HG02885 (cell line): ENCODE measurements at regions not wholly inside any gene's neighbourhood (a gene's known extent, or its start where the extent isn't known, plus 50 kb on each side); places are given as distances from the start of the nearest gene placed in this dataset.
A peak's percentile ranks its signal among the peaks of the same experiment; 100 is the strongest.

Experiments
- ATAC-seq: cut with Tn5 transposase; IDR thresholded peaks from one replicate; pipeline ENCODE4 v1.9.1; 2021; ENCODE audit warnings: mild to moderate bottlenecking; ENCODE audit not compliant: unreplicated experiment, poor library complexity

DNA sequence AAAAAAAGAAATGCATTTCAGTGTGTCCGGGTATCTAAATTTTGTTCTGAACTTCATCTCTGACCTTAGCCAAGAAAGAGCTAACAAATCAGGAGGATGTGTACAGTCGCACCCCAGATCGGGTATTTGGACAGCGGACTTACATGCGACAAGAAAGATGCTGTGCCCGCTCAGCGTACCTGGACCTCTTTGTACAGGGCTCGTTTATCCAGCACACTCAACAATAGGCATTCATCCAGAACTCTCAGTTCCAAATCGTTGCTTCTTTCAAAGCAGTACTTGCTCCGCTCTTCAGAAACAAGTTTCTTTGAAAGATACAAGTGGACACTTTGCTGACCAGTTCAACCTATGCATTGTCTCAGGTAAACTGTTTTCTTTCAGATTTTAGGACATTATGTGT is 191.7 kb downstream of the LY86 start:
- ATAC-seq: no peak

DNA sequence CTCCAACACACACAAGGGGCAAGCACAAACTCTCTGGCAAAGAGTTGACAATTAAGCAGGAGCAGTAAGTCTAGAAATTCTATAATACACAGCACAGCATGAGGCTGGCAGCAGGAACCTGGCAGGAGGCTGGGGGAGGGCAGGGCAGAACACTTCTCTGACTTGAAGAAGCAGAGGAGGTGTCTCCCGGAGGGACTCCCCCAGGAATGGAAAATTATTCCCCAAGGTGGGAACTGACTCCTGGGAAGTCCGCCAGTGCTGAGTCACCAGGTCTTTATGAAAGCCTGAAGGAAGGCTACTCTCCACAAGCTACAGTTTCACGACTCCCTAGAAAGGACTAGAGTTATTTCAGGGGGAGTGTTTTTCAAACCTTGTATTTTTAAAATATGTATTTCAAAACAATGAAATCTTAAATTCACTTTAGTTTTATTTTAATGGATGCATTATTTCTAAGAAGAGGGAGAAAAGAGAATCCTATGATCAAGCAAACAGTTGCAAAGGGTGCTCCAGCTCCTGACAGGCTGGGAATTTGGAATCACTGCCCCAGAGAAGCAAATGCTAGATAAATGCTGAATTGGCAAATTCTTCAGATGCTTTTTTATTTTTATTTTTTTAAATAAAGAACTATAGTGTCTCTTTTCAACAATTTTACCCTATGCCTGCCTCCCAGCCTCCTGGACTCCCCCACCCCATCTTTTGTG is 192.8 kb downstream of the LY86 start:
- ATAC-seq: no peak

DNA sequence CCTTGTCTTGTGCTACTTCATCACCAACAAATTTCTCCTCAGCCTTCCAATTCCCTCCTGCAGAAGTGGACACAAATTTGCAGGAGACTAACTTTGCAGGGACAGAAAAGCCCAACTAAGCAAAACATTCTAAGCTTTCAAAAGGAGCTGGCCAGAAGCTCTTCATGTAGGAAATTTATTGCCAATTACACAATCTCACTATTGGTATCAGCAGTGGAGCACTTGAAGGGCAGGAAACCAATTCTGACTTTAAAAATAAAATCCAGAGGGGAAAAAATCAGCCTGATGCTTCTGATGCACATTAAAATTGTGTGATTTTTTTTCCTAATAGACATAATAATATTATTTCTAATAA is 193.3 kb downstream of the LY86 start:
- ATAC-seq: no peak

DNA sequence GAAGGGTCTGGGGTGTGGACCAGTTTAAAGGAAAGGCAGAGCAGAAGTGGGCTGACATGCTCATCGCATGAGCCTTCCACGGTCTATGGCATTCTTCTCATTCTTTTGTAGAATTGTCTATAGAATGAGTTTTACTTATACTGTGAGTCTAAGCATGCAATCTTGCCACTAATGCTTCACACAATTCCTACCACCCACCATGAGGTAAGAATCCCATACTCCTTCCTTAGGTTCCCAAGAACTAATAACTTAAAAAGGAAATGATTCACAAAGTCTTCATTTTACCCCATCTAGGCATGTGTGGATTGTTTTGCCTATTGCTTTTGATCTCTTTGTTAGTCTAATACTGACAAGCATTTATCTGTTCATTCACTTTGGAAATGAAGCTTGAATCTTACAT is 195.2 kb downstream of the LY86 start:
- ATAC-seq: no peak

DNA sequence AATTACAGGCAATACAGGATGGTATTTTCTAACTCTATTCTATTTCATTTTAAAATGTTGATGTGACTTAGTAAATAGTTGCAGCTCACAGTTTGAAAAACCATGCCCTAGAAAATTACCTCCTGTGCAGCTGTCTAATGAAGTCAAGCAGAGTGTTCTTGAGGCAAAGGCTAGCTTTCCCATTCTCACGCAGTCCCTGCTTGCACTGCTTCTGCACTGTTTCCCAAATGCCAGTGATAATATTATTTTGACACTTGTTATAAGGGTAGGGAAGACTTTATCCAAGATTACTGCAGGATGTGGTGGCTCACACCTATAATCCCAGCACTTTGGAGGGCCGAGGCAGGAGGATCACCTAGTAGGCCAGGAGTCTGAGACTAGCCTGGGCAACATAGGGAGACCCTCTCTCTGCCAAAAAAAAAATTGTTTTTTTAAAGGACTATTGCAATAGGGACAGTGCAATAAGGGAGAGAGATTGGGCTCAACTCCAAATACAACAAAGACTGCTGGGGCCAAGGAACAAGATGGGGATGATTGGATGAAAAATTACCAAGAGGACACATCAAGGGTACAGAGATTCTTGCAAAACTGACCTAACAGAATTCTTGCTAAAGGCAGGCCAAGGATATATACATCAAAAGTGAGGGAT is 196.1 kb downstream of the LY86 start:
- no peak for ATAC-seq

DNA sequence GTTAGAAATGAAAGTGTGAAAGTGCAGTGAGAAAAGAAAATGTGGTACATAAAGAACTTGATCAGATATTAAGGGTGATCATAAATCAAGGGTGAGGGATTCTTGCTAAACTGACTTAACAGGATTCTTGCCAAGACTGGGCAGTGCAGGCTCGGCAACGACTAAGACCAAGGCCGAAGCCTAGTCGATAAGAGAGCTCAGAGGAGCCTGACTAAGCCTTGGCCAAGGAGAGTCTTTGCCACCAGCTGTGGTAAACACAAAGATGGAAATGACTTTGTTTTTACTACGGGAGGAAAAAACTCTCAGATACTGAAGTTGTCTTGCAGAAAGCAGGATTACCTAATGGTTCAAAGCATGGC is 196.6 kb downstream of the LY86 start:
- no peak for ATAC-seq

DNA sequence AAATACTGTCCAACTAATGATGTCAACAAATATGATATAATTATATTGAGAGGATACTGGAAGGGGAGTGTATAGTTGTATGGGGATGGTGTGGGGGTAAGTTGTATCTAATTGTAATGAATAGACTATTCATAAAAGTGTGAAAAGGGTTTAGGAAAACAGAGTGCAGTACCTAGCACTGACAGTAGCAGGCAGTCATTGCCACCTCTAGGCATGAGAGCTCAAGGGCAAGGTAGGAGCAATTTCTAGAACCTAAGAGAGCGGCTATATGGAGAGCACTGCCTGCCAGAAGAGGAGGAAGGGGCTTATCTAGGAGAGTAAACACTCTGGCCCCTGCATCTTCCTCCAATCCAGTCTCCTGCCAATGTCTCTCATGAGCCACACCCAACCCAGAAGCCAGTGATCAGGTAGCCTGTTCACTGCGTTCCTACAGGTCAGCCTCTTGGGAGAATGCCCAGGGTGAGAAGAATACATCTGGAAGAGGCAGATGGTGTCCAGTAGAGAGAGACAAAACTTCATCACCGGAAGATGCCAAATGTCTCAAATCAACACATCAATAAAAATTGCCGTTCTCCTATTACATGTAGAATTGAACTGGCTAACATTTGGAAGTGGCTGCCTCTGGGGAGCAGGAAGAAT is 200.0 kb downstream of the LY86 start:
- no peak for ATAC-seq

DNA sequence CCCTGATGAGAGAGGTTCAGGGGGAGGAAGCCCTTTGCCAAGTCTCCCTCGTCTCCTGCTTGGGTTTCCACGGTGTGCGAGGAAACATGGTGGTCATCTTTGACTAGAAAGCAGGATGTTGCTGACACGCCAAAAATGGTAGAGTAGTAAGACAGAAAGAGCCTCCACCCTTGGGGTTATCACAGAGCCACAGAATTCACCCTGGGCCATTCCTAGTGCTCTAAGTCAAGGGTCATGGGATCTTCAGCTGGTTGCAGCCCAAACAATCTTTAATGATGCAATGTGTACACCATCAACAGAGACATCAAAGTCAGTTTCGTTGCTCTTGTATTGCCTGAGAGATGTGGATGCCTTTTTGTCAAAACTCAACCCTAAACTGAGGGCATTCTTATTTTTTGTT is 201.9 kb downstream of the LY86 start:
- ATAC-seq: no peak

DNA sequence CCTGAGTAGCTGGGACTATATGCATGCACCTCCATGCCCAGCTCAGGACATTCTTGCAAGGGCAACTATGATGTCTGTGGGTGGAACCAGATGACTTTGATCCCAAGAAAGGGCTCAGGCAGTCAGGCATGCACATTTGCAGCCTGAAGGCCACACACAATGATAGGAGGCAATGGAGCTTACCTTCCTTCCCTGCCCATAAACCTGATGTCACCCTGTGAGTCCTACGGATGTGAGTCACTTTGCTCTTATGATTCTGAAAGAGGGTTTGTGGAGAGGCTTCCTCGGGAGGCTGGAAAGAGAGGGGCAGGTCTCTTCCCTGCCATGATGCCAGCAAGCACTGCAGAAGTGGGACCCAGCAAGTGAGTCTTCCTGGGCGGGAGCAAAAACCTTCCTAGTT is 202.4 kb downstream of the LY86 start:
- ATAC-seq: no peak

DNA sequence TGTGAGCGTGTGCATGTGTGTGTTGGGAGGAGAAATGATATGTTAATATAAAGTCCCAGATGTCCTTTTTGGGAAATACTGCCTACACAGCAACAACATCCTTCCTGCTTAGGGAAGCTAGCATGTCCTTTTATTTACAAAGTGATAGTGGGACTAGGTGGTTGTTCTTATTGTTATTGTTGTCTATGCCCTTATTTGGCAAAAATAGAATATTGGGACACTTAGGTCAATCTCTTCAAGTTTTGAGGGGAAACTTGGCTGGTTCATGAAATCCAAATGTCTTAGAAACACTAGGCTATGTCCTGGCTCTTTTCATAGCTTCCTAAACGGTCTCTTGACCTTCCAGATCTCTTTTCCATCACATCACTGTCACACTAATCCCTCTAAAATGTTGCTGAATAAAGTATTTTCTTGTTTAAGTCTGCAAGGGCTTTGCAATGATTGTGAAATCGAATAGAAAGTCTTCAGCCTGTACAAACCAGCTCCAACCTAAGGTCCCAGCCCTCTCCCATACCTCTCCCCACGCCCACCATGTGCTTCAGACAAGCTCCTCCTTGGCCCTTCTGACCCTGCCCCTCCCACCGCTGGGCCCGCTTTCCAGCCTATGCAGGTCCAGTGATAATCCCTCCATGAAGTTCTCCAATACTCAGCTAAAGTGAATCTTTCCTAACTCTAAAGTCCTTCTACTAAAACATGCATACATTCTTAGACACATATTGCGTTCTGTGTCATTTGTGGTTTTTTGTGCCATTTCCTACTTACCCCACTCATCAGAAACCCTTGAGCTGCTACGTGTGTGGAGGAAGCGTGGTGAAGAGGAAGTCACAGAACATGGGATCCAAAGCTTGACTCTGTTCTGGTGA is 205.1 kb downstream of the LY86 start:
- peak; percentile 44 for ATAC-seq

DNA sequence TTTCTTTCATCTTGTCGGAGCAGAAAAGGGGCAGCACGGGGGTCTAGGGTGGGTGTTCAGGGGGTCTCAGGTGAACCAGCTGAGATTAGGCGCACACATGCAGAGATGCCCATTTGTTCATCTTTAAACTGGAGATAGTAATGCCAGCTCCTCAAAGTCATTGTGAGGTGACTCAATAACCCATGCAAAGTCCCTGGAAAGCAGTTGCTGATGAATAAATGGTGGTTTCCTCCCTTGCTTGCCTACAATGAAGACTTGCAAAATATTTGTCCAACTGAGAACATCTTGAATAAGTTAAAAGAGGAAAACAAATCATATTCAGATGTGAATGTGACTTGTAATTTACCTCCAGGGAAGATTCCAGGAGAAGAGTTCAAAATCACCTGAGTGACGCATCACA is 206.9 kb downstream of the LY86 start:
- no peak for ATAC-seq

DNA sequence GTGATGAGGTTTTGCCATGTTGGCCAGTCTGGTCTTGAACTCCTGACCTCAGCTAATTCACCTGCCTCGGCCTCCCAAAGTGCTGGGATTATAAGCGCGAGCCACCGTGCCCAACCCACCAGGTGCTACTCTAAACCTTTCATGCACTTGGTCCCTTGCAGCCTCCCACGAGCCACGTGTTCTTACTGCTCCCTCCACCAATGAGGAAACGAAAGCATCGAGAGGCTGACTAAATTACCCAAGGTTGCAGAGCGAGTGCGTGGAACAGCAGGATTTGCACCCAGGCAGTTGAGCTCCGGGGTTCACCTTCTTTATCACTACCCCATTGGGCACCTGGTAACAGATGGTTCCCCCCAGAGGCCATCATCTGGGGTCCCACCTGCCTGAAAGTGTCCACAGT is 208.3 kb downstream of the LY86 start:
- ATAC-seq: no peak

DNA sequence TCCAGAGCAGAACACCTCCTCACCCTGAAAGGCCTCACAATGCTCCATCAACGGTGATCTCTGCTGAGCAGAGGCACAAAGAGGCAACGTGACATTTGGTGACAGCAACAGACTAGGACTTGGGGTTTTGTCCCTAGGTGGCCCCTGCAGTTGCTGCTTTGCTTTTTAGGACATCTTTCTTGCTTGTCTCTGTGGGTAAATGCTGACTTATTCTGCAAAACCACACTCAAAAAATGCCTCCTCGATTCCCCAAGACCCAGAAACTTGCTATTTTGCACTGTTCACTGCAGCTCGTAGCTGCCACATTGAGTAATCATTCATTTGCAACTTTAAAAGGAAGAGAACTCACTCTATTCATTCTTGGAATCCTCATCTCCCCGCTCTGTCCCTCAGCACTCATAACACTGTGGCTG is 209.9 kb downstream of the LY86 start:
- ATAC-seq: peak; percentile 52

DNA sequence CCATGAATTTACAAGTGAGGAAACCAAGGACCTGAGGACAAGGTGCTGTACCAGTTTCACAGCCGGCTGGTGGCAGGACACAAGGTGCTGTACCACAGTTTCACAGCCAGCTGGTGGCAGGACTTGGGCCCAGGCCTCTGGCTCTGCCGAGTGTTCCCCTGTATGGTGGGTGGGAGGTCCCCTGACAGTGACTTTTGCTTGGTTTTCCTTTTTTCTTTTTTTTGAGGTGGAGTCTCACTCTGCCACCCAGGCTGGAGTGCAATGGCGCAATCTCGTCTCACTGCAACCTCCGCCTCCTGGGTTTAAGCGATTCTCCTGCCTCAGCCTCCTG is 212.4 kb downstream of the LY86 start:
- no peak for ATAC-seq

DNA sequence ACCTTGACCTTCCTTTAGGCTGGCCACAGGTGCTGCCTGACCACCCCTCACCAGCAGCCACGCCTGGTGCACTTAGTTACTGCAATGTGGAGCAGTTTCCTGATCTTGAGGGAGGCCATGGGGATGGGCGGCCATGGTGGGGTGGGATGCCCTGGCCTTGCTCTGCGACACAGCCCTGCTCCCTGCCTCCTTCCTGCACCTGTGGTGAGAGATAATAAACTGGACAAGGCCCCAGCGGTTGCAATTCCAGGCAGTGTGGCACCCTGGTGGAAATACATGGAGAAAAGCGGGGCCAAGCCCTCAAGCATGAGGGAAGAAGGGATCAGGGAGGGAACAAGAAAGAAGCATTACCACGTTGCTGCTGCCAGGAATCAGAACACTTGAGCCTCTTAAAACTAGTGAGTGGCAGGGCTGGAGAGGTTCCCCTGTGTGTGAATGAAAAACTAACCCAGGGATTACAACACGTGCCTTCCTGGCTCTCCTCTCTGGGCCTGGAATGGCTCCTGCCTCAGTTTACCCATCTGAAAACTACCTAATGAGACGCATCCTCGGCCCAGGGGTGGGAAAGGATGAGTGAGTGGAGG is 213.2 kb downstream of the LY86 start:
- no peak for ATAC-seq

DNA sequence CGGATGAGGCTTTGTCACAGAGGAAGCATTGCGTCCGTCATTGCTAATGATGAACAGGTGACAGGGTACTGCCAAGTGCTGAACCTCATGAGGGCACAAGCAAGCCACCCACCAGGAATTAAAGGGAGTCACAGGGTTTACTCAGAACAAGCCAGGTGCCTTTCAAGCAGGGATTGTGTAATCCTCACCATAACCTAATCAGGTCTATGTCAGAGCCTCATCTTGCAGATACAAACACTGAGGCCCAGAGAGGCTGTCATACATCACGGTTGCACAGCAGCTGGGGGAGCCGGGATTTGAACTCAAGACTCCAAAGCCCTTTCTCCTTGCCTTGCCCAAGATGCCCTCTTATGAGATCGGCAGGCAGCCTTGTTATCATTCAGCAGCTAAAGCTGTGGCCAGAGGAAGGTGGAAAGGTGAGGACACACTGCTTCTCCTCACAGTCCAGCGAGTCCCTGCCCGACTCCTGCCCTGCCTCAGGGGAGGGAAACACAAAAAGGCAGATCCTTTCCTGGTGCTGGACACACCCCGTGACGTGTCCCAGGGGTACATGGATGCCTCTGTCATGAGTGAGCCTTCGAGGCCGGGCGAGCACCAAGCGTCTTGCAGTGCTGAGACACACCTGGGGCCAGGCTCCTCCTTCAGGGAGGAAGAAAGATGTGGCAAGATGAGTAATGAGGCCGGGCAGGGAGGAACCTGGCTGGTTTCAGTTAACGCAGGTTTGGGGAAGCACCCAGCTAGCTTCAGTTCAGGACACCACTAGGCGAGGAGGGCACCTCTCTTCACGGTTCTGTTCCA is 214.9 kb downstream of the LY86 start:
- peak; percentile 80 for ATAC-seq

DNA sequence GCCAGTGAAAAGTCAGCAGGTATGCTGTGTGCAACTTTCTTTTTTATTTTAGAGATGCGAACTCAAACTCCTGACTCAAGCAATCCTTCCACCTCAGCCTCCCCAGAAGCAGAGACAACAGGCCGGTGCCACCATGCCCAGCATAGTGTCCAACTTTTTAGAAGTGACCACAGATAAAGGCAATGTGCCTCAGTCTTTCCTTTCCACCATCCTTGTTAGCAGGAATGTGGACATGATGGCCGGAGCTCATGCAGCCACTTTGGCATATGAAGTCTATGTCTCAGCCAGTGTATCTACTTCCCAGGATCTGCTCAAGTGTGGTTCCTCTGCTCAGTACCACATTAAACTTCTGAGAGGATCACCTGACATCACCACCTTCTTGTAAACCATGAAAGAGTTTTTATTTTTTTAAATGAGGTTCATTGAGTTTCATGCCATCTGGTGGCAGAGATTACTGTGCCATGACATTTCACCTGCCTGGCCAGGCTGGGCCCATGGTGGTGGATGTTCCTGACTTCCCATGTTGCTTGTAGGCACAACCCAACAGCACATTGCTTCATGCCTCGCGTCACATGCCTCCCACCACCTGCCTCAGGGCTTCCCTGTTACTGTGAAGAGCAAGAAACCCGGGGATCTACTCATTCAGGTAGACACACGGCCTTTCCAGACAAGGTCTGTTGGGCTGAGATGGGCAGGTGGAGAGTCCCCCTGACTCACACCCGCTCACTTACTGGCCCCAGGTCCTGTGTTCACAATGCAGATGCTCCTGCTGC is 216.5 kb downstream of the LY86 start:
- ATAC-seq: no peak

DNA sequence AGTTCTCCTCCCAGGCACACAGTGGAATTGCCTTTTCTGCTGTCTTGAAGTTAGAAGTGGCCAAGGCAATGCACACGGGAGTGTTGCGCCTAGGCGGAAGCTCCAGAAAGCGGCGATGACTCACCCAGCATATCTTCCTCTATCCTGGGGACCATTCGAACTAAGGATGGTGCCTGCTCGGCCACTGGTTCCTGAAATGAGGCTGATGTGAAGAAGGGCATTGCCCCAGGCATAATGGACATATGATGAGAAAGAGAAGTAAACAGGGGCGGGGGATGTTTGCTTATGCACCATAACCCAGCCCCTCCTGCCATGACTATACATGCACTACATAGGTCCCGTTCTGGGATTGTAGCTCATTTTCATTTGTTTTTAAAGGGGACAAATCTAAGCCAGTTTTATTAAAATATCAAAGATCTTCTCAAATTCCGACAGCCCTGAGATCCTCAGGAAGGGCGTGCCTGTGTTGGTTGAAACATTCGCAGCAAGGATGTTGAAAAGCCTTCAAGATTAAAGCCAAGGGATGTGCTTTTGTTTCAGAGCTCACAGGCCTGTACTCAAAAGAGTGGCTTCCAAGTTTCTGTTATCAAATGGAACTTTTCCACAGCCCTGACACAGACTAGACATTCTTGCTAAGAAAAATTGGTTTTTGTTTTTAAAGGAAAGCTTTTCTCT is 218.5 kb downstream of the LY86 start:
- ATAC-seq: no peak

DNA sequence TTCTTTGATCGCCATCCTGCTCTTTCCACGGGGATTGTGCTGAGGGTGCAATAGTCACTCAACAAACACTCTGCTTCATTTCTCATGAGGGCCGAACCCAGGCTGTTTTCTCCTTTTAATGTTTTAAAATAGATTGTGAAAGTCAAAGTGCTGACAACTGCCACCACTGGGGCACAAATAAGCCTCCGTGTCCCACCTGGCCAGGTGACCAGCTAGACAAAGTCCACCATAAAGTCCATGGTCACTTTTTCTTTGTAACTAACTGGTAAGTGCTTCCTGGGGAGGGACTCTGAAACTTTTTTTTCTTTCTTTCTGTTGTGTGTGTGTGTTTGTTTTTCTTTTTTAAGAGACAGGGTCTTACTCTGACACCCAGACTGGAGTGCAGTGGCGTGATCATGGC is 219.8 kb downstream of the LY86 start:
- ATAC-seq: no peak
